ENCODE measurements at regions not wholly inside any gene's neighbourhood (a gene's known extent, or its start where the extent isn't known, plus 50 kb on each side); places are given as distances from the start of the nearest gene placed in this dataset.

- no peak for TF ChIP-seq POLR2A (IDR thresholded peaks at IDR 0.05)
- TF ChIP-seq CTCF (IDR thresholded peaks at IDR 0.05), result no peak
Observed at GRCh38 chr2:145221032-145221431, 701.1 kb upstream of the ZEB2 start.

GRCh38 chr2:145220496-145220895 lies 700.6 kb upstream of the ZEB2 start:
- H3K4me3 ChIP-seq, result no peak overlapping the region
- no peaks in the 10 kb centered on the region for H3K4me1 ChIP-seq
- H3K27me3 ChIP-seq, result no peaks in the 10 kb centered on the region
- no peak for DNase-seq
- H3K36me3 ChIP-seq, result no peaks in the 10 kb centered on the region
- no peak overlapping the region for H3K27ac ChIP-seq
- TF ChIP-seq CTCF (IDR thresholded peaks at IDR 0.05), result no peak
- no peak for TF ChIP-seq POLR2A (IDR thresholded peaks at IDR 0.05)
- H3K9me3 ChIP-seq, result no peaks in the 10 kb centered on the region

More at GRCh38 chr2:145221032-145221431, 701.1 kb upstream of the ZEB2 start:
- H3K4me1 ChIP-seq, result no peaks in the 10 kb centered on the region
- H3K9me3 ChIP-seq, result no peaks in the 10 kb centered on the region
- DNase-seq, result no peak
- H3K4me3 ChIP-seq, result no peak overlapping the region
- H3K36me3 ChIP-seq, result no peaks in the 10 kb centered on the region
- no peaks in the 10 kb centered on the region for H3K27me3 ChIP-seq
- no peak overlapping the region for H3K27ac ChIP-seq

- Histone ChIP-seq H3K27ac (no peak overlapping the region), H3K9me3 (peaks cover 0 to 5% (median 0%) of the 10 kb centered on the region in 4 donors), H3K4me1 (no peaks in the 10 kb centered on the region), H3K36me3 (no peaks in the 10 kb centered on the region), H3K4me3 (no peak overlapping the region), H3K27me3 (no peaks in the 10 kb centered on the region)
- no peak for DNase-seq
- TF ChIP-seq CTCF (IDR thresholded peaks at IDR 0.05), result no peak
- no peak for TF ChIP-seq POLR2A (IDR thresholded peaks at IDR 0.05)
Observed at GRCh38 chr2:145207884-145208283, 688.0 kb upstream of the ZEB2 start.

GRCh38 chr2:145206496-145207281 lies 686.8 kb upstream of the ZEB2 start:
- no peak for DNase-seq
- H3K27ac ChIP-seq, result no peak overlapping the region
- H3K27me3 ChIP-seq, result no peaks in the 10 kb centered on the region
- no peak overlapping the region for H3K4me3 ChIP-seq
- TF ChIP-seq CTCF (IDR thresholded peaks at IDR 0.05) (no peak), POLR2A (IDR thresholded peaks at IDR 0.05) (no peak)
- H3K36me3 ChIP-seq, result no peaks in the 10 kb centered on the region
- H3K9me3 ChIP-seq, result peaks cover 0 to 5% (median 0%) of the 10 kb centered on the region in 4 donors
- H3K4me1 ChIP-seq, result no peaks in the 10 kb centered on the region

- Histone ChIP-seq H3K4me3 (no peak overlapping the region), H3K9me3 (no peaks in the 10 kb centered on the region), H3K4me1 (no peaks in the 10 kb centered on the region), H3K27me3 (no peaks in the 10 kb centered on the region), H3K27ac (no peak overlapping the region), H3K36me3 (no peaks in the 10 kb centered on the region)
- no peak for DNase-seq
- TF ChIP-seq CTCF (IDR thresholded peaks at IDR 0.05), result no peak
- no peak for TF ChIP-seq POLR2A (IDR thresholded peaks at IDR 0.05)
Observed at GRCh38 chr2:145203891-145204290, 684.0 kb upstream of the ZEB2 start.

Data from Peyer's patch (tissue), 4 donors.